ENCODE measurements at regions not wholly inside any gene's neighbourhood (a gene's known extent, or its start where the extent isn't known, plus 50 kb on each side); places are given as distances from the start of the nearest gene placed in this dataset.

- no peak for TF ChIP-seq CTCF (IDR thresholded peaks at IDR 0.05; ENCODE audit: low read length)
- TF ChIP-seq EZH2phosphoT487 (IDR thresholded peaks at IDR 0.05; ENCODE audit: low read length), result no peak
- TF ChIP-seq EZH2 (optimal IDR thresholded peaks at IDR 0.05; ENCODE audit: low read depth, low read length), result no peak
Measured at GRCh38 chr11:87398931-87399330, 361.2 kb downstream of the TMEM135 start.

Data from MM.1S (cell line).